ENCODE measurements at regions not wholly inside any gene's neighbourhood (a gene's known extent, or its start where the extent isn't known, plus 50 kb on each side); places are given as distances from the start of the nearest gene placed in this dataset.
"Not testable (repeated sequence)": the region's sequence is repeated elsewhere in the genome, so short reads cannot be mapped to it uniquely, and the experiment has no call there.

DNA sequence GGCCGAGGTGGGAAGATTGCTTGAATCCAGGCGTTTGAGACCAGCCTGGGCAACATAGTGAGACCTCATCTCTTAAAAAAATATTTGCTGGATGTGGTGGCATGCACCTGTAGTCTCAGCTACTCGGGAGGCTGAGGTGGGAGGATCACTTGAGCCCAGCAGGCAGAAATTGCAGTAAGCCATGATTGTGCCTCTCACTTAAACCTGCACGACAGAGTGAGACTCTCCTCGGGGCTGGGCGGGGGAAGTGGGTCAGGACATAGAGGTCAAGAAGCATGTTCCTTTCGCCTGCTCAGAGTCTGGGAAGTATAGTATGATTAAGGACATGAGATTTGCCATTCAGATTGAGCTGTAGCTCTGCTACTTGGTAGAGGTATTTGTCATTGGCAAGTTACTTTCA is 52.3 kb downstream of the SEPTIN7 start:
- H3K27ac Mint-ChIP-seq, H3K4me3 Mint-ChIP-seq, H3K27me3 Mint-ChIP-seq, DNase-seq, H3K9me3 Mint-ChIP-seq: not testable (repeated sequence)
- CTCF ChIA-PET = interaction anchor here (1.1 kb wide), 1 partner anchor 146 kb away, joined by 3 read pairs; no protein-coding TSS in a partner anchor
- H3K36me3 Mint-ChIP-seq = peaks cover 49% of the 10 kb centered on the region
- H3K4me1 Mint-ChIP-seq = peaks cover 10% of the 10 kb centered on the region

GRCh38 chr7:35854311-35854710 is 53.5 kb downstream of the SEPTIN7 start:
- DNase-seq = no peak
- no peak overlapping the region for H3K4me3 Mint-ChIP-seq
- H3K9me3 Mint-ChIP-seq = no peaks in the 10 kb centered on the region
- peaks cover 13% of the 10 kb centered on the region for H3K4me1 Mint-ChIP-seq
- H3K27ac Mint-ChIP-seq = no peak overlapping the region
- no peaks in the 10 kb centered on the region for H3K27me3 Mint-ChIP-seq
- CTCF ChIA-PET = no interaction called here
- peaks cover 43% of the 10 kb centered on the region for H3K36me3 Mint-ChIP-seq

DNA sequence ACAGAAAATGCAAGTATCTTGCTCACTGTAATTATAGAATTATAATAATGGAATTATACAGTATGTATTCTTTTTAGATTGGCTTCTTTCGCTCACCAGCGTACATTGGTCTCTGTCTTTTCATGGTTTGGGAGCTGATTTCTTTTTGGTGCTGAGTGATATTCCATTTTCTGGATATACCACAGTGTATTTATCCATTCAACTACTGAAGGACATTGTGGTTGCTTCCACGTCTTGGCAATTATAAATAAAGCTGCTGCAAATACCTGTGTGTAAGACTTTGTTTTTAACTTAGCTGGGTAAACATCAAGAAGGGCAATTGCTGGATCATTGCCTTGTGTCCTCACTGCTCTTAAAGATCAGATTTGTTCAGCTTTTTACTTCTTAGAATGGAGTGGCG is 55.3 kb downstream of the SEPTIN7 start:
- peaks cover 13% of the 10 kb centered on the region for H3K4me1 Mint-ChIP-seq

DNA sequence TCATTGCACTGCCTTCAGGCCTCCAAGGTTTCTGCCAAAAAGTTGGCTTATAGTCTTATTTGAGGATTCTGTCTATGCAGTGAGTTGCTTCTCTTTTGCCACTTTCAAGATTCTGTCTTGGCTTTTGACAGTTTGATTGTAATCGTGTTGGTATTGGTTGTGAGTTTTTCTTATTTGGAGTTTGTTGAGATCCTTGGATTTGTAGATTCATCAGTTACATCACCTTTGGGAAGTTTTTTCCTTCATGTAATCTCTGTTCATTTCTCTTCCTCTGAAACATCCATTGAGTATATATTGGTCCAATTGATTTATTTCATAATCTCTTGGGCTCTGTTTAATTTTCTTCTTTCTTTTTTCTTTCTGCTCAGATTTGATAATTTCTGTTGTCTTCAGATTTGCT is 59.8 kb downstream of the SEPTIN7 start:
- no peak for DNase-seq
- H3K4me3 Mint-ChIP-seq = no peak overlapping the region
- no peaks in the 10 kb centered on the region for H3K27me3 Mint-ChIP-seq
- no peak overlapping the region for H3K27ac Mint-ChIP-seq
- peaks cover 10% of the 10 kb centered on the region for H3K4me1 Mint-ChIP-seq
- peaks cover 44% of the 10 kb centered on the region for H3K36me3 Mint-ChIP-seq
- no peaks in the 10 kb centered on the region for H3K9me3 Mint-ChIP-seq
- CTCF ChIA-PET = no interaction called here

More for the DNA sequence above, 55.3 kb downstream of the SEPTIN7 start:
- H3K36me3 Mint-ChIP-seq = peaks cover 44% of the 10 kb centered on the region
- no peak overlapping the region for H3K27ac Mint-ChIP-seq
- no peaks in the 10 kb centered on the region for H3K27me3 Mint-ChIP-seq
- no peaks in the 10 kb centered on the region for H3K9me3 Mint-ChIP-seq
- no peak overlapping the region for H3K4me3 Mint-ChIP-seq
- no peak for DNase-seq
- CTCF ChIA-PET = interaction anchor here (1.2 kb wide), 1 partner anchor 147 kb away, joined by 4 read pairs; no protein-coding TSS in a partner anchor

GRCh38 chr7:35865287-35865686 is 64.4 kb downstream of the SEPTIN7 start:
- Mint-ChIP-seq H3K27ac (no peak overlapping the region), H3K9me3 (no peaks in the 10 kb centered on the region), H3K27me3 (no peaks in the 10 kb centered on the region), H3K4me3 (no peak overlapping the region), H3K36me3 (peaks cover 56% of the 10 kb centered on the region), H3K4me1 (peaks cover 9% of the 10 kb centered on the region)
- no peak for DNase-seq
- CTCF ChIA-PET = no interaction called here

DNA sequence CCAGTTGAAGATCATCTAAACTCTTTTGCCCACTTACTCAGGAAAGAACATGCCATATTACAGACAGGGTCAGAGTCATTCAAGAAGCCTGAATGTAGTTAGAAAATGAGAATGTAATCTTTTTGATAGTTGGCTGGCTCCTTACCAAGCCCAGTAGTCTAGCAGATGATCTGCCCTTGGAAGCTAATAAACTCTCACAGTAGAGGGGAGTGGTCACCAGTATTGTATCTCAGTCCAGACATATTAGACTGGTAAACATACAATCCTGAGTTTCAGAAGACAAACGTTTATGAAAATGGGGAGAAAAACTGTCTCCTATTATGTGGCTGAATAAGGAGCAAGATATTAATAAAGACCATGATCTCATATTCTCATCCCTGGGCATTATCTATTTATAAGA is 65.3 kb downstream of the SEPTIN7 start:
- Mint-ChIP-seq H3K9me3 (no peaks in the 10 kb centered on the region), H3K36me3 (peaks cover 52% of the 10 kb centered on the region), H3K27me3 (no peaks in the 10 kb centered on the region), H3K4me3 (no peak overlapping the region), H3K4me1 (peaks cover 9% of the 10 kb centered on the region), H3K27ac (no peak overlapping the region)
- no peak for DNase-seq
- CTCF ChIA-PET = no interaction called here

DNA sequence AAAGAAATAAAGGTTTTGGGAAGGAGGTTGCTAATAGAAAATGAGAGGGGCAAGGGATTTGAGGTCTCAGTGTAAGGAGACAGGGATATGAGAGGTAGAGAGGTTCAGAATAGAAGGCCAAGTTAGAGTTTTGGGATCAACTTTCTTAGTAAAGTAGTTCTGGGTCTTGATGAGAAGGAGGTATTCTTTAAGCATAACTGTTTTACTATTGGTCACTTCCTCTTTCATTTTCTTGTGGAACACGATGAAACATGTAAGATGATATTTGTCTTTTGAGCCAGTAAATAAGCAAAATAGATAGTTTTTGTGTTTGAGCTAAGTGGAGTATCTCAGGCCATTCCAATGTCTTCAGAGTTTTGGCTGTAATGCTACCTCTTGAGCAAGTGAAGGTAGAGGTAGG is 68.3 kb downstream of the SEPTIN7 start:
- H3K4me1 Mint-ChIP-seq, H3K4me3 Mint-ChIP-seq, DNase-seq, H3K9me3 Mint-ChIP-seq, H3K27ac Mint-ChIP-seq, H3K27me3 Mint-ChIP-seq: not testable (repeated sequence)
- peaks cover 56% of the 10 kb centered on the region for H3K36me3 Mint-ChIP-seq
- CTCF ChIA-PET = interaction anchor here (1.4 kb wide), 1 partner anchor 12 kb away, joined by 3 read pairs; no protein-coding TSS in a partner anchor

GRCh38 chr7:35869810-35870209 is 69.0 kb downstream of the SEPTIN7 start:
- H3K4me3 Mint-ChIP-seq = no peak overlapping the region
- no peak overlapping the region for H3K27ac Mint-ChIP-seq
- CTCF ChIA-PET = interaction anchor here (1.4 kb wide), 1 partner anchor 12 kb away, joined by 3 read pairs; no protein-coding TSS in a partner anchor
- no peaks in the 10 kb centered on the region for H3K27me3 Mint-ChIP-seq
- peaks cover 9% of the 10 kb centered on the region for H3K4me1 Mint-ChIP-seq
- H3K36me3 Mint-ChIP-seq = peaks cover 57% of the 10 kb centered on the region
- no peaks in the 10 kb centered on the region for H3K9me3 Mint-ChIP-seq
- no peak for DNase-seq

- Mint-ChIP-seq H3K36me3 (peaks cover 45% of the 10 kb centered on the region), H3K4me1 (peaks cover 9% of the 10 kb centered on the region)
These were observed 71.0 kb downstream of the SEPTIN7 start for GRCh38 chr7:35871856-35872255.

DNA sequence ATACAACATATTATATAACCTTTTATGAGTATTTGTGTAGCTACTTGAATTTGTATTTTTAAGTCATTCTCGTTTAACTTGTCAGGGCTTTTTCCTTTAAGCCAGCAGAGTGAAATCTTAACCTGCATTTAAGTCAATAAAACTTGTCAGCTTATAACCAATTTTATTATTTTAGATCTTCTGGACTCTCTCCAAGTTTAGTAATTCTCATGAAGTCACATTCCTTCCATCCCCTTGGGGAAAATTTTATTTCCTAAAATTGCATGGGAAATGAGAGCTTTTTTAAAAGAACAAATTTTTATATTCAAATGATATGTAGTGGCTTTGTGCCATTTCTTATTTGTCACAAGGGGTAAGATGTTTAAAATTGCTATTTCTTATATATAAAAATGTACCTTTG is 74.0 kb downstream of the SEPTIN7 start:
- CTCF ChIA-PET = no interaction called here
- no peak for DNase-seq
- no peaks in the 10 kb centered on the region for H3K9me3 Mint-ChIP-seq
- H3K36me3 Mint-ChIP-seq = peaks cover 37% of the 10 kb centered on the region
- no peaks in the 10 kb centered on the region for H3K4me1 Mint-ChIP-seq
- H3K4me3 Mint-ChIP-seq = no peak overlapping the region
- no peak overlapping the region for H3K27ac Mint-ChIP-seq
- H3K27me3 Mint-ChIP-seq = no peaks in the 10 kb centered on the region

More at GRCh38 chr7:35871856-35872255, 71.0 kb downstream of the SEPTIN7 start:
- no peak overlapping the region for H3K4me3 Mint-ChIP-seq
- CTCF ChIA-PET = interaction anchor here (0.7 kb wide), 1 partner anchor 138 kb away, joined by 3 read pairs; no protein-coding TSS in a partner anchor
- no peak overlapping the region for H3K27ac Mint-ChIP-seq
- no peak for DNase-seq
- H3K9me3 Mint-ChIP-seq = no peaks in the 10 kb centered on the region
- H3K27me3 Mint-ChIP-seq = no peaks in the 10 kb centered on the region

DNA sequence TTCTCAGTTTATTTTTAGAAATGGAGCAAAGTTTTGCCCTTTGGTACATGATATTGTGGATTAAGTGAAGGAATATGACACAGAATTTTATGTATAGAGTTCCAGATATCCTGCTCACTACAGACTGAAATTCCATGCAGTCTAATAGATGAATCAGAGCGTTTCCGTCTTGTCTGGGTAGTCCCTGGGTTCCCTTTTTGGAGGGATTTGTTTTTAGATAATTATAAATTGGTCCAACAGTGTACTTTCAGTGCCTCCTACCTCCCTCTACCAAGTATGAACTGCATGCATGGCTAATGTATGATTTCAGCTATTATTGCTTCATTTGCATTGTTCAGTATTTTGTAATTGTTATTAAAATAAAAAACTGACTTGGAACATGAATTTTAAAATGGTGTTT is 74.4 kb downstream of the SEPTIN7 start:
- Mint-ChIP-seq H3K27ac (no peak overlapping the region), H3K27me3 (no peaks in the 10 kb centered on the region), H3K36me3 (peaks cover 35% of the 10 kb centered on the region), H3K4me3 (no peak overlapping the region), H3K4me1 (no peaks in the 10 kb centered on the region), H3K9me3 (no peaks in the 10 kb centered on the region)
- CTCF ChIA-PET = no interaction called here
- DNase-seq = no peak

- Mint-ChIP-seq H3K36me3 (peaks cover 40% of the 10 kb centered on the region), H3K27me3 (no peaks in the 10 kb centered on the region)
These were observed 77.5 kb downstream of the SEPTIN7 start for GRCh38 chr7:35878351-35878750.

GRCh38 chr7:35887430-35887829 is 86.6 kb downstream of the SEPTIN7 start:
- CTCF ChIA-PET = interaction anchor here (0.7 kb wide), 1 partner anchor 11 kb away, joined by 3 read pairs; no protein-coding TSS in a partner anchor
- H3K27me3 Mint-ChIP-seq, H3K4me3 Mint-ChIP-seq, DNase-seq, H3K4me1 Mint-ChIP-seq, H3K9me3 Mint-ChIP-seq, H3K27ac Mint-ChIP-seq: not testable (repeated sequence)
- H3K36me3 Mint-ChIP-seq = peaks cover 52% of the 10 kb centered on the region

More at GRCh38 chr7:35878351-35878750, 77.5 kb downstream of the SEPTIN7 start:
- no peaks in the 10 kb centered on the region for H3K4me1 Mint-ChIP-seq
- CTCF ChIA-PET = no interaction called here
- no peak overlapping the region for H3K4me3 Mint-ChIP-seq
- DNase-seq = no peak
- no peaks in the 10 kb centered on the region for H3K9me3 Mint-ChIP-seq
- no peak overlapping the region for H3K27ac Mint-ChIP-seq

DNA sequence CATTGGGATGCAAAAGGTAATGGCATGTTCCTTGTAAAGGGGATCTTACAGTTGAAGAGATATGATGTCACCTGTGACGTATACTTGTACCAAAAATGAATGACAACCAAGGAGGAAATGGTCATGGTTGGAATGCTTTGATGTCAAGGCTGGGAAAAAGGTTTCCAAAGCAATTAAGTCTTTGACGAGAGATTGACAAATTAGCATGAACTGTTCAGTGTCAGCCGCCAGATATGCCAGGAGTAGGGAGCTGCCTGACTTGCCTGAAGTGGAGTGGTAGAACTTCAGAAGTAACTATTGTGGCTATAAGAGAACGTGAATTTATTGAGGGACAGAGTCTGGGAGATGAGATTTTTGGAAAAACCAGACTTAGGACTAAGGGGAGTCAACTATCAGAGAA is 88.1 kb downstream of the SEPTIN7 start:
- Mint-ChIP-seq H3K9me3 (no peaks in the 10 kb centered on the region), H3K4me1 (peaks cover 3% of the 10 kb centered on the region), H3K36me3 (peaks cover 56% of the 10 kb centered on the region), H3K27me3 (no peaks in the 10 kb centered on the region), H3K4me3 (no peak overlapping the region), H3K27ac (no peak overlapping the region)
- CTCF ChIA-PET = no interaction called here
- DNase-seq = no peak

- H3K4me1 Mint-ChIP-seq = peaks cover 4% of the 10 kb centered on the region
- no peak for DNase-seq
- no peak overlapping the region for H3K27ac Mint-ChIP-seq
- H3K4me3 Mint-ChIP-seq = no peak overlapping the region
- H3K27me3 Mint-ChIP-seq = no peaks in the 10 kb centered on the region
- peaks cover 53% of the 10 kb centered on the region for H3K36me3 Mint-ChIP-seq
- no peaks in the 10 kb centered on the region for H3K9me3 Mint-ChIP-seq
- CTCF ChIA-PET = no interaction called here
These were observed 89.0 kb downstream of the SEPTIN7 start for GRCh38 chr7:35889870-35890269.

Measured in activated naive CD4-positive, alpha-beta T cell treated with anti-CD3 and anti-CD28 coated beads, Interleukin-2, amount 10 ng/mL, durations not matched to agents 7 days and 5 days (primary cell).